ENCODE measurements at regions not wholly inside any gene's neighbourhood (a gene's known extent, or its start where the extent isn't known, plus 50 kb on each side); places are given as distances from the start of the nearest gene placed in this dataset.
A peak's percentile ranks its signal among the peaks of the same experiment; 100 is the strongest.

GRCh38 chr6:27176096-27176495, 71.4 kb upstream of the PRSS16 start:
- Histone ChIP-seq H3K79me2 (replicated peaks; ENCODE audit: insufficient read depth) (no peaks in the 10 kb centered on the region), H3K27me3 (ENCODE audit: insufficient read depth) (no peaks in the 10 kb centered on the region), H2AFZ (no peak overlapping the region), H3K4me2 (no peak overlapping the region), H3K4me1 (ENCODE audit: insufficient read depth) (peaks cover 13% of the 10 kb centered on the region; the same call in 1 of the 2 replicates), H3F3A (replicated peaks; ENCODE audit: low read depth) (0 out of 2 replicates have a peak, but pooled peaks cover 3% of the 10 kb centered on the region), H4K20me1 (replicated peaks; ENCODE audit: insufficient read depth) (0 out of 2 replicates have a peak, but pooled peaks cover 4% of the 10 kb centered on the region), H3K36me3 (ENCODE audit: insufficient read depth) (no peaks in the 10 kb centered on the region), H3K27ac (ENCODE audit: low read depth) (no peak overlapping the region), H3K9me2 (ENCODE audit: insufficient read depth) (no peaks in the 10 kb centered on the region), H3K4me3 (peak overlapping the region; percentile 72)
- H3K27ac Mint-ChIP-seq: no peak overlapping the region
- peaks cover 17% of the 10 kb centered on the region for H3K27me3 Mint-ChIP-seq (ENCODE audit: insufficient read depth, low read depth, poor library complexity)
- H3K4me1 Mint-ChIP-seq: peaks cover 11% of the 10 kb centered on the region
- no peak for ATAC-seq
- TF ChIP-seq ETS1 (IDR thresholded peaks at IDR 0.05): no peak
- TF ChIP-seq ZNF462 (CRISPR knock-in tag; IDR thresholded peaks at IDR 0.05): no peak
- no peak for TF ChIP-seq POLR2AphosphoS5 (IDR thresholded peaks at IDR 0.05; ENCODE audit: low read depth)
- TF ChIP-seq JUNB (IDR thresholded peaks at IDR 0.05; ENCODE audit: unreplicated experiment): no peak
- TF ChIP-seq NANOG (IDR thresholded peaks at IDR 0.05; ENCODE audit: borderline replicate concordance): no peak
- TF ChIP-seq STAT1 (IDR thresholded peaks at IDR 0.05; ENCODE audit: unreplicated experiment): no peak
- no peak for TF ChIP-seq CTCF (conservative IDR thresholded peaks at IDR 0.05; ENCODE audit: low read depth in 2 of 2)
- no peak for TF ChIP-seq ZNF331 (CRISPR knock-in tag; IDR thresholded peaks at IDR 0.05; ENCODE audit: low read depth)
- TF ChIP-seq CREB1 (CRISPR knock-in tag; IDR thresholded peaks at IDR 0.05; ENCODE audit: low read depth): no peak
- TF ChIP-seq REST (IDR thresholded peaks at IDR 0.05; ENCODE audit: unreplicated experiment): no peak
- no peak for TF ChIP-seq EZH2phosphoT487 (IDR thresholded peaks at IDR 0.05; ENCODE audit: unreplicated experiment)
- no peak for TF ChIP-seq EZH2 (IDR thresholded peaks at IDR 0.05; ENCODE audit: low read depth, unreplicated experiment)
- TF ChIP-seq ZNF114 (CRISPR knock-in tag; IDR thresholded peaks at IDR 0.05): no peak
- no peaks in the 10 kb centered on the region for H3K36me3 Mint-ChIP-seq (ENCODE audit: low read depth)
- H3K4me3 Mint-ChIP-seq: peak overlapping the region; percentile 95
- DNase-seq (ENCODE audit: low spot score): no peak
- H3K9me3 Mint-ChIP-seq: peaks cover 6% of the 10 kb centered on the region; the same call in 2 of the 3 replicates
